AG10803 (cell line): ENCODE measurements at regions not wholly inside any gene's neighbourhood (a gene's known extent, or its start where the extent isn't known, plus 50 kb on each side); places are given as distances from the start of the nearest gene placed in this dataset.

Experiments
- DNase-seq: peaks from one replicate; pipeline ENCODE4 v3.0.0; 2010; ENCODE audit warnings: low read depth
- H3K4me3 ChIP-seq: 2 replicates; pipeline ENCODE4 v1.5.1; 2011; ENCODE audit warnings: mild to moderate bottlenecking, low read length, control low read depth
- TF ChIP-seq, protein P1 (sequence below): conservative IDR thresholded peaks from 2 replicates; pipeline ENCODE4 v1.5.1; 2011; ENCODE audit warnings: mild to moderate bottlenecking, low read length, control low read depth, inconsistent platforms

- peak; percentile 77 for DNase-seq
- TF ChIP-seq, protein P1, sequence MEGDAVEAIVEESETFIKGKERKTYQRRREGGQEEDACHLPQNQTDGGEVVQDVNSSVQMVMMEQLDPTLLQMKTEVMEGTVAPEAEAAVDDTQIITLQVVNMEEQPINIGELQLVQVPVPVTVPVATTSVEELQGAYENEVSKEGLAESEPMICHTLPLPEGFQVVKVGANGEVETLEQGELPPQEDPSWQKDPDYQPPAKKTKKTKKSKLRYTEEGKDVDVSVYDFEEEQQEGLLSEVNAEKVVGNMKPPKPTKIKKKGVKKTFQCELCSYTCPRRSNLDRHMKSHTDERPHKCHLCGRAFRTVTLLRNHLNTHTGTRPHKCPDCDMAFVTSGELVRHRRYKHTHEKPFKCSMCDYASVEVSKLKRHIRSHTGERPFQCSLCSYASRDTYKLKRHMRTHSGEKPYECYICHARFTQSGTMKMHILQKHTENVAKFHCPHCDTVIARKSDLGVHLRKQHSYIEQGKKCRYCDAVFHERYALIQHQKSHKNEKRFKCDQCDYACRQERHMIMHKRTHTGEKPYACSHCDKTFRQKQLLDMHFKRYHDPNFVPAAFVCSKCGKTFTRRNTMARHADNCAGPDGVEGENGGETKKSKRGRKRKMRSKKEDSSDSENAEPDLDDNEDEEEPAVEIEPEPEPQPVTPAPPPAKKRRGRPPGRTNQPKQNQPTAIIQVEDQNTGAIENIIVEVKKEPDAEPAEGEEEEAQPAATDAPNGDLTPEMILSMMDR, result no peak
- H3K4me3 ChIP-seq, result no peak overlapping the region
Observed at GRCh38 chr11:19366992-19367709, 126.4 kb upstream of the E2F8 start.

DNA sequence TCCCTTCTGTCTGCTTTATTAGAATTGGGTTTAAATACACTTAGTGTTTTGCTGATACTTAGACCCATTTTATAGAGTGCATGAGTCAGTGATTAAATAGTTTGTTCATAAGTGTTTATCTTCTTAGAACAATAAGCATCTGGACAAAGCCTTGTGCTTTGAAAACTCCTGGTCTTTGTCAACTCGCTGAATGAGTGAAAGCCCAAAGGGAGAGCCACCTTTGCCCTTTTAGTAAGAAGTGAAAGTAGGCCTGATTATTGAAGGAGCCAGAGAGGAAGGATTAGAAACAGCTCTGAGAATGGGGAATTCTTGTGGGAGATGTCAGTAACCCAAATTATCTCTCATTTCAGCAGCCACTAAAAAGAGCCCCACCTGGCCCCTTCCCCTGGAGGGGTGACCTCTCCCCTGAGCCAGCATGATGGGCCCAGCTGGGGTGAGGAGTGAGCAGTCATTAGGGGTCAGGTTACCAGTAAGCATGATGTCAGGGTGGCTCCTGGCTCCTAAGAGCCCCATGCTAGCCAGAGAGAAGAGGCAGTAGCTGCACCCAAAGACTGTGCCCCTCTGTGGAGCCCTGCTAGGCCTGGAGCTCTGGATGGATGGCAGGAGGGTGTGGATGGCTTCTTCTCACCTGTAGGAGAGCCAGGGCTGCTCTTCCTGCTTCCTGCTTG is 125.1 kb upstream of the E2F8 start:
- DNase-seq, result no peak
- no peak overlapping the region for H3K4me3 ChIP-seq
- TF ChIP-seq, protein P1, result no peak

GRCh38 chr11:19359221-19360000 is 118.7 kb upstream of the E2F8 start:
- H3K4me3 ChIP-seq, result no peak overlapping the region
- peak; percentile 76 for DNase-seq
- TF ChIP-seq, protein P1, result no peak

GRCh38 chr11:19357943-19358342 is 117.2 kb upstream of the E2F8 start:
- no peak for DNase-seq
- TF ChIP-seq, protein P1, result no peak
- H3K4me3 ChIP-seq, result no peak overlapping the region

DNA sequence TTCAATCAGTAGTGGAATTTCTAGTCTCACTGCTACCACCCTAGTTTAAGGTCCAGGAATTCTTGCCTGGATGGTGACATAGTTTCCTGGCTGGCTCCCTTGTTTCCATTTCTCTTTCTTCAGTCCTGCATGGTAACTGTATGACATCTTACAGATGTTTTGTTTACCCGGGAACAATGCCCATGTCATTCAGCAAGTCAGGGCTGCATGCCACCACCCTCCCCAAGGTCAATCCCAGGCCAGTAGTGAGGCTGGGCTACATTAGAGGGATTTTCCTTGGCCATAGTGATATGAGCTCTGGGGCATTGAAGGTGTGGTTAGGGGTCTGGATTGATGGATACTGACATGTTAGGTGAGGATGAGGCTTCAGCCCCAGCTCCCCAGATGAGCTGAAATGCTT is 114.9 kb upstream of the E2F8 start:
- TF ChIP-seq, protein P1, result no peak
- H3K4me3 ChIP-seq, result no peak overlapping the region
- no peak for DNase-seq

DNA sequence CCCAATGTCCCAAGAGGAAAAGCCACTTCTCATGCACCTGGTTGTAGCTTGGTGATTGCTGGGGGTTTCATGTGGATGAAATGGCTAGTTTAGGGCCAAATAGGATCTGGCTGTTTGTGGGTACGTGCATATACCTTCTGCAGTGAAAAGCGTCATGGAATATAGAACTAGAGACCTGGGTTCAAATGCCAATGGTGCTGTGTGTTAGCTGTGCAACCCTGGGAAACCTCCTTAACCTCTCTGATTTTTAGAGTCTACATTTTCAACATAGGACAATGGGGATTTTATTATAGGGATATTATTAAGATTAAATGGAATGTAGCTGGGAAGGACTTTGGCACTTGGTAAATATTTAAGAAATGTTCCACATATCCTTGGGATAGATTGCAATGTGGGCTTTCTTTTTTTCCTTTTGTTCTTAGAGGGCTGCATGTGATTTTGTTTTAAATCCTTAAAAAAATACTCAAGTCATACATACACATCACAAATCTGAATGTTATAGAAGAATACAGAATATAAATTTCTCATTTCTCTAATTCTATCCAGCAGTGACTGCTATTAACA is 112.6 kb upstream of the E2F8 start:
- no peak for DNase-seq
- TF ChIP-seq, protein P1, result no peak
- H3K4me3 ChIP-seq, result no peak overlapping the region
